ENCODE measurements at regions not wholly inside any gene's neighbourhood (a gene's known extent, or its start where the extent isn't known, plus 50 kb on each side); places are given as distances from the start of the nearest gene placed in this dataset.

DNA sequence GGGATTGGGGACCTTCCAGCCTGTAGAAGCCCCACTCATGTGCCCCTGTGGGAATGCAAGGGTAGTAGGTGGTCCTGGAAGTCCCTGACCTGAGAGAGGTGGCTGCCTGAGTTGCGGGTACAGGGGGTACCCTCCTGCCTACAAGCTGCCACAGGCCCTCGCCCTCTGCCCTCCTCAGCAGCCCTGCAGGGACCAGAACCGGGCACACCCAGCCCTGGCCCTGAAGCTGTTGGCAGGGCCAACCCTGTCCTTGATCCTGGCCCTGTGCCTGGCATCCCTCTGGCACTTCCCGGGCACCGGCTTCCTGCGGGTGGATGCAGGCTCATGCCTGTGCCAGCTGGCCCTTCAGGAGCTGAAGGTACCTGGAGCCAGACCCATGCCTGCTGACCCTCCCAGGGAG, 54.9 kb upstream of the ELN start:
- TF ChIP-seq, protein P1, sequence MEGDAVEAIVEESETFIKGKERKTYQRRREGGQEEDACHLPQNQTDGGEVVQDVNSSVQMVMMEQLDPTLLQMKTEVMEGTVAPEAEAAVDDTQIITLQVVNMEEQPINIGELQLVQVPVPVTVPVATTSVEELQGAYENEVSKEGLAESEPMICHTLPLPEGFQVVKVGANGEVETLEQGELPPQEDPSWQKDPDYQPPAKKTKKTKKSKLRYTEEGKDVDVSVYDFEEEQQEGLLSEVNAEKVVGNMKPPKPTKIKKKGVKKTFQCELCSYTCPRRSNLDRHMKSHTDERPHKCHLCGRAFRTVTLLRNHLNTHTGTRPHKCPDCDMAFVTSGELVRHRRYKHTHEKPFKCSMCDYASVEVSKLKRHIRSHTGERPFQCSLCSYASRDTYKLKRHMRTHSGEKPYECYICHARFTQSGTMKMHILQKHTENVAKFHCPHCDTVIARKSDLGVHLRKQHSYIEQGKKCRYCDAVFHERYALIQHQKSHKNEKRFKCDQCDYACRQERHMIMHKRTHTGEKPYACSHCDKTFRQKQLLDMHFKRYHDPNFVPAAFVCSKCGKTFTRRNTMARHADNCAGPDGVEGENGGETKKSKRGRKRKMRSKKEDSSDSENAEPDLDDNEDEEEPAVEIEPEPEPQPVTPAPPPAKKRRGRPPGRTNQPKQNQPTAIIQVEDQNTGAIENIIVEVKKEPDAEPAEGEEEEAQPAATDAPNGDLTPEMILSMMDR (IDR thresholded peaks at IDR 0.05): no peak
- no peak for TF ChIP-seq POLR2AphosphoS5 (IDR thresholded peaks at IDR 0.05)
- TF ChIP-seq EP300 (IDR thresholded peaks at IDR 0.05): no peak
